Ovary (tissue), 3 donors: ENCODE measurements at regions not wholly inside any gene's neighbourhood (a gene's known extent, or its start where the extent isn't known, plus 50 kb on each side); places are given as distances from the start of the nearest gene placed in this dataset.

Experiments used
- CTCF ChIP-seq, 3 donors: fragments of 450-650 bp in 2 of 3; fragments of 200-600 bp in 1 of 3; IDR thresholded peaks; one replicate each; pipeline versions ENCODE4 v1.5.1 to v1.8.0; 2016 to 2022; ENCODE audit warnings: antibody characterized with exemption in 3 of 3, mild to moderate bottlenecking in 1 of 3
- EP300 ChIP-seq: sonication (generic); formaldehyde crosslinking; IDR thresholded peaks from one replicate; pipeline ENCODE4 v1.6.1; 2017; ENCODE audit warnings: antibody characterized with exemption
- POLR2A ChIP-seq: fragments of 450-650 bp; IDR thresholded peaks from one replicate; pipeline ENCODE4 v1.6.1; 2017; ENCODE audit warnings: antibody characterized with exemption, mild to moderate bottlenecking, moderate library complexity
- donor health status: DM: no; HTN: no; CAD: no.

- TF ChIP-seq CTCF (IDR thresholded peaks at IDR 0.05) (no peak), POLR2A (no peak), EP300 (no peak)
Observed at GRCh38 chr2:67164771-67165522, 232.2 kb upstream of the ETAA1 start.
